ENCODE measurements at regions not wholly inside any gene's neighbourhood (a gene's known extent, or its start where the extent isn't known, plus 50 kb on each side); places are given as distances from the start of the nearest gene placed in this dataset.

DNA sequence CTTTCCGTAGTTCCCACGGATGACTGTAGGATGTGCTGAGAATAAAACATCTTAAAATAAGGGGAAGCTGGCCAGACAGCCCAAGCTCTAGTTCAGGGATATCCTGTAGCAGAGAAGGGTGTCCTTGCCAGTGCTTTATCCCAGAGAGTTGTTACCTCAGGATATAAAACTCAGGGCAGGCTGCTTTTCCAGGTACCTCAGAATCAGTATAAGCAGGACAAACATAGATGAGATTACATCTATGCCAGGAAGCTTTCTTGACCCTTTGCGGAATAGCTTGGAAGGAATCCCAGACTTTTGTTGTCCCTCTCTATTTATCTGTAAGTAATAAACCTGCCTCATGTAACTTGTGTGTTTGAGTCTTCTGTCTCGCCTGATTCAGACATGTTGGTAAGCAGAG, 565.7 kb downstream of the PRDM9 start:
- Mint-ChIP-seq H3K4me1 (ENCODE audit: unreplicated experiment) (no peaks in the 10 kb centered on the region), H3K4me3 (no peak overlapping the region), H3K27ac (no peak overlapping the region), H3K27me3 (no peaks in the 10 kb centered on the region), H3K9me3 (no peaks in the 10 kb centered on the region), H3K36me3 (no peaks in the 10 kb centered on the region)
- DNase-seq (ENCODE audit: extremely low spot score, unreplicated experiment), result no peak
- TF ChIP-seq, protein P1, sequence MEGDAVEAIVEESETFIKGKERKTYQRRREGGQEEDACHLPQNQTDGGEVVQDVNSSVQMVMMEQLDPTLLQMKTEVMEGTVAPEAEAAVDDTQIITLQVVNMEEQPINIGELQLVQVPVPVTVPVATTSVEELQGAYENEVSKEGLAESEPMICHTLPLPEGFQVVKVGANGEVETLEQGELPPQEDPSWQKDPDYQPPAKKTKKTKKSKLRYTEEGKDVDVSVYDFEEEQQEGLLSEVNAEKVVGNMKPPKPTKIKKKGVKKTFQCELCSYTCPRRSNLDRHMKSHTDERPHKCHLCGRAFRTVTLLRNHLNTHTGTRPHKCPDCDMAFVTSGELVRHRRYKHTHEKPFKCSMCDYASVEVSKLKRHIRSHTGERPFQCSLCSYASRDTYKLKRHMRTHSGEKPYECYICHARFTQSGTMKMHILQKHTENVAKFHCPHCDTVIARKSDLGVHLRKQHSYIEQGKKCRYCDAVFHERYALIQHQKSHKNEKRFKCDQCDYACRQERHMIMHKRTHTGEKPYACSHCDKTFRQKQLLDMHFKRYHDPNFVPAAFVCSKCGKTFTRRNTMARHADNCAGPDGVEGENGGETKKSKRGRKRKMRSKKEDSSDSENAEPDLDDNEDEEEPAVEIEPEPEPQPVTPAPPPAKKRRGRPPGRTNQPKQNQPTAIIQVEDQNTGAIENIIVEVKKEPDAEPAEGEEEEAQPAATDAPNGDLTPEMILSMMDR (conservative IDR thresholded peaks at IDR 0.05), result no peak

DNA sequence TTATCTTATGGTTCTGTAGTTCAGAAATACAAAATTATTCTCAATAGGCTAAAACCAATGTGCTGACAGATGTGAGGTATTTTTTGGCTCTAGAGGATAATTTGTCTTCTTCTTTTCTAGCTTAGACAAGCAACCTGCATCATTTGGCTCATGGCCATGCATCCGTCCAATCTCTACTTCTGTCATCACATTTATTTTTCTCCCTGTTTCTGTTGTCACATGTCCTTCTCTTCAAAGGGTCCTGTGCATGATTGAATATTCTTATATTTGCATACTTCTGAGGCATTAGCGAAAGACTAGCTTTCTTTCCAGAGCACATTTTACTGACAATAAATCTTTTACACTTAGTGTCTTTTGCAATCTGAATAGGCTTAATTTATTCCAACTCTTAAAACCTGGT, 564.7 kb downstream of the CDH10 start:
- no peaks in the 10 kb centered on the region for H3K4me1 Mint-ChIP-seq (ENCODE audit: unreplicated experiment)
- no peak overlapping the region for H3K4me3 Mint-ChIP-seq
- no peak overlapping the region for H3K27ac Mint-ChIP-seq
- TF ChIP-seq, protein P1 (conservative IDR thresholded peaks at IDR 0.05), result no peak
- no peaks in the 10 kb centered on the region for H3K36me3 Mint-ChIP-seq
- no peaks in the 10 kb centered on the region for H3K9me3 Mint-ChIP-seq
- no peak for DNase-seq (ENCODE audit: extremely low spot score, unreplicated experiment)
- H3K27me3 Mint-ChIP-seq, result no peaks in the 10 kb centered on the region

DNA sequence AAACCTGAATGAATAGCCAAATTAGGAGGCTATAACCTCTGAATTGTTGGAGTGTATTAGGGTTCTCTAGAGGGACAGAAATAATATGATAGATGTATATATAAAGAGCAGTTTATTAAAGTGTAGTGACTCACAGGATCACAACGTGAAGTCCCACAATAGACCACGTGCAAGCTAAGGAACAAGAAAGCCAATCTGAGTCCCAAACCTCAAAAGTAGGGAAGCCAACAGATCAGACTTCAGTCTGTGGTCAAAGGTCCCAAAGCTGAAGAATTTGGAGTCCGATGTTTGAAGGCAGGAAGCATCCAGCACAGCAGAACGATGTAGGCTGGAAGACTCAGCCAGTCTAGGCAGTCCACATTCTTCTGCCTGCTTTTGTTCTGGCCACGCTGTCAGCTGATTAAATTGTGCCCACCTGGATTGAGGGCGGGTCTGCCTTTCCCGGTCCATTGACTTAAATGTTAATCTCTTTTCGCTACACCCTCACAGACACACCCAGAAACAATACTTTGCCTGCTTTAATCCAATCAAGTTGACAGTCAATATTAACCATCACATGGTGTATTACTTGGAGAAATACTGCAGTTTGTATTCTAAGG, 550.6 kb downstream of the CDH10 start:
- Mint-ChIP-seq H3K9me3 (peaks cover 8% of the 10 kb centered on the region), H3K36me3 (no peaks in the 10 kb centered on the region), H3K27me3 (no peaks in the 10 kb centered on the region), H3K4me1 (ENCODE audit: unreplicated experiment) (no peaks in the 10 kb centered on the region), H3K4me3 (no peak overlapping the region), H3K27ac (no peak overlapping the region)
- no peak for DNase-seq (ENCODE audit: extremely low spot score, unreplicated experiment)
- TF ChIP-seq, protein P1 (conservative IDR thresholded peaks at IDR 0.05), result no peak

DNA sequence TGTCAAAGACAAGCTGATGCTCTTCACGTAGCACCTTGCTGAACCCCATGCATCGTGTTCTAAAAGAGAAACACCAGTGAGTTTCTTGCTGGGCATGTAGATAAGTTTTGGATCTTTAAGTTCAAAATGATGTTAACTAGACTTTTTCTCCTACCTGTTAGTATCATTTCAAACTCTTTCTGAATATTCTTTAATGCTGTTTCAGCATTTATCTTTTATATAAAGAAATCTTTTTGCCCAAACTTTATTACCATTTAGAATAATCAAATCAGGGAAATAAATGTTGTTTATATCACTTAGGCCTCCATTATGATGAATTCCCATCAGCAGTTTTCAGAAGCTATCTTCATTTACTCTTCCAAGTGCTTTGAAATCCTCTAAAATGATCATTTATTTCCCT, 542.8 kb downstream of the CDH10 start:
- TF ChIP-seq, protein P1 (conservative IDR thresholded peaks at IDR 0.05), result no peak
- Mint-ChIP-seq H3K27ac (no peak overlapping the region), H3K9me3 (peaks cover 4% of the 10 kb centered on the region), H3K4me3 (no peak overlapping the region), H3K36me3 (no peaks in the 10 kb centered on the region), H3K27me3 (no peaks in the 10 kb centered on the region), H3K4me1 (ENCODE audit: unreplicated experiment) (no peaks in the 10 kb centered on the region)
- no peak for DNase-seq (ENCODE audit: extremely low spot score, unreplicated experiment)

DNA sequence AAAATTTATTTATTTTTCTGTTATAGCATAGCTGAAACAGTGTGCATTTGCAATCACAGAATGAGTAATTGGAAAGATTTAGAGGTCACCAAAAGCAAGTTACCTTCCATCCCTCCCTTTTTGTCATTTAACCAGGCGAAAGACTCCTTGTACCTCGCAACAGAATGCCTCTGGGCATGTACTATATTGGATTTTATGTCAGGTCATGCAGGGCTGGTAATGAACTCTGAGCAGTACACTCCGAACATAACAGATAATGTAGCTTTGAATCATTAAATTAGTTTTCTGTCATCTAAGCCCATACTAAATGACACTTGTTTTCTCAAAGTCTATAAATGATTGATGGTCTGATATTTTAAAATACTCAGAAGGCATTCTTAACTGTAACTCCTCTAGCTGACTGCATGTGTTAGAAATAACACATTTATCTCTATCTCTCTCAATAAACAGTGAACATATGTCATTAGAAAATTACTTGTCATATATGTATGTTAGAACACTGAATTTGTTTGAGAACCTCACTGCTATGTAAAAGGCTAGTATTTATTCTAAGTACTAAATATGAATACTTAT, 541.2 kb downstream of the CDH10 start:
- H3K9me3 Mint-ChIP-seq, result no peaks in the 10 kb centered on the region
- TF ChIP-seq, protein P1 (conservative IDR thresholded peaks at IDR 0.05), result no peak
- no peaks in the 10 kb centered on the region for H3K36me3 Mint-ChIP-seq
- no peaks in the 10 kb centered on the region for H3K27me3 Mint-ChIP-seq
- no peak for DNase-seq (ENCODE audit: extremely low spot score, unreplicated experiment)
- H3K27ac Mint-ChIP-seq, result no peak overlapping the region
- no peak overlapping the region for H3K4me3 Mint-ChIP-seq
- H3K4me1 Mint-ChIP-seq (ENCODE audit: unreplicated experiment), result no peaks in the 10 kb centered on the region

Data from type B pancreatic cell (in vitro differentiated cells).